GM21447 (cell line): ENCODE measurements at regions not wholly inside any gene's neighbourhood (a gene's known extent, or its start where the extent isn't known, plus 50 kb on each side); places are given as distances from the start of the nearest gene placed in this dataset.

ENCODE experiments used
- ATAC-seq: cut with Tn5 transposase; IDR thresholded peaks from one replicate; pipeline ENCODE4 v1.9.1; 2021; ENCODE audit not compliant: unreplicated experiment

- ATAC-seq, result no peak
These were observed 454.9 kb upstream of the HTR2A start for GRCh38 chr13:47351798-47352197.

GRCh38 chr13:47350334-47351124 is 453.7 kb upstream of the HTR2A start:
- no peak for ATAC-seq

GRCh38 chr13:47349211-47349610 is 452.4 kb upstream of the HTR2A start:
- no peak for ATAC-seq

- ATAC-seq, result no peak
These were observed 441.1 kb upstream of the HTR2A start for GRCh38 chr13:47337781-47338507.

- no peak for ATAC-seq
These were observed 437.3 kb upstream of the HTR2A start for GRCh38 chr13:47334173-47334572.

- no peak for ATAC-seq
These were observed 435.3 kb upstream of the HTR2A start for GRCh38 chr13:47332149-47332548.

GRCh38 chr13:47330031-47330430 is 433.2 kb upstream of the HTR2A start:
- ATAC-seq, result no peak

- no peak for ATAC-seq
These were observed 431.0 kb upstream of the HTR2A start for GRCh38 chr13:47327861-47328260.

GRCh38 chr13:47326061-47326460 is 429.2 kb upstream of the HTR2A start:
- ATAC-seq, result no peak

- ATAC-seq, result no peak
These were observed 420.5 kb upstream of the HTR2A start for GRCh38 chr13:47317356-47317755.

- ATAC-seq, result no peak
These were observed 413.5 kb upstream of the HTR2A start for GRCh38 chr13:47310401-47310800.

- ATAC-seq, result no peak
These were observed 410.1 kb upstream of the HTR2A start for GRCh38 chr13:47306991-47307390.

GRCh38 chr13:47303626-47304025 is 406.8 kb upstream of the HTR2A start:
- ATAC-seq, result no peak

GRCh38 chr13:47299304-47299703 is 402.5 kb upstream of the HTR2A start:
- no peak for ATAC-seq

GRCh38 chr13:47298506-47298905 is 401.7 kb upstream of the HTR2A start:
- ATAC-seq, result no peak

- no peak for ATAC-seq
These were observed 397.8 kb upstream of the HTR2A start for GRCh38 chr13:47294691-47295090.

- ATAC-seq, result no peak
These were observed 394.3 kb upstream of the HTR2A start for GRCh38 chr13:47291107-47291656.

GRCh38 chr13:47289567-47289966 is 392.7 kb upstream of the HTR2A start:
- no peak for ATAC-seq

- no peak for ATAC-seq
These were observed 391.7 kb upstream of the HTR2A start for GRCh38 chr13:47288546-47288945.

- no peak for ATAC-seq
These were observed 390.5 kb upstream of the HTR2A start for GRCh38 chr13:47287291-47287751.

GRCh38 chr13:47281991-47282390 is 385.1 kb upstream of the HTR2A start:
- ATAC-seq, result no peak

GRCh38 chr13:47279920-47280319 is 383.1 kb upstream of the HTR2A start:
- ATAC-seq, result no peak
